Tibial nerve (tissue), 4 donors: ENCODE measurements at regions not wholly inside any gene's neighbourhood (a gene's known extent, or its start where the extent isn't known, plus 50 kb on each side); places are given as distances from the start of the nearest gene placed in this dataset.
A peak's percentile ranks its signal among the peaks of the same experiment; 100 is the strongest.

Experiments used
- DNase-seq, 2 donors: peaks; one replicate each; pipeline ENCODE4 v3.0.0-alpha.2; 2019; ENCODE audit warnings: low spot score in 2 of 2
- H3K27ac ChIP-seq, 4 donors: fragments of 200-600 bp; sonication (generic) in 3 of 4; one replicate each; pipeline ENCODE4 v1.5.1; 2017 to 2019; ENCODE audit warnings: mild to moderate bottlenecking in 1 of 4
- H3K27me3 ChIP-seq, 2 donors: fragments of 200-600 bp; sonication (generic) in 1 of 2; one replicate each; pipeline versions ENCODE4 v1.5.1 to v1.6.0; 2017 to 2019
- H3K36me3 ChIP-seq, 3 donors: fragments of 200-600 bp; sonication (generic); one replicate each; pipeline ENCODE4 v1.5.1; 2018 to 2019
- H3K4me1 ChIP-seq, 4 donors: fragments of 200-600 bp; sonication (generic) in 3 of 4; one replicate each; pipeline ENCODE4 v1.5.1; 2017 to 2019
- H3K4me3 ChIP-seq, 4 donors: fragments of 200-600 bp; sonication (generic) in 3 of 4; one replicate each; pipeline ENCODE4 v1.5.1; 2017 to 2019; ENCODE audit warnings: mild to moderate bottlenecking in 1 of 4, moderate library complexity in 1 of 4
- H3K9me3 ChIP-seq, 4 donors: fragments of 200-600 bp; sonication (generic) in 3 of 4; one replicate each; pipeline ENCODE4 v1.5.1; 2017 to 2019
- EP300 ChIP-seq, 2 donors: sonication (generic); formaldehyde crosslinking; IDR thresholded peaks; one replicate each; pipeline ENCODE4 v1.6.1; 2017; ENCODE audit warnings: antibody characterized with exemption in 2 of 2, mild to moderate bottlenecking in 1 of 2
- POLR2A ChIP-seq, 2 donors: fragments of 450-650 bp; IDR thresholded peaks; one replicate each; pipeline ENCODE4 v1.6.1; 2017; ENCODE audit warnings: antibody characterized with exemption in 2 of 2, mild to moderate bottlenecking in 2 of 2, moderate library complexity in 2 of 2
- WGBS, 2 donors: methylation state at CpG; one replicate each; pipeline ENCODE4 v1.1.5; 2018; 5-methylcytosine and 5-hydroxymethylcytosine counted together
- TF ChIP-seq, protein P1 (sequence below), 5 experiments: fragments of 200-600 bp in 3 of 5; fragments of 450-650 bp in 2 of 5; sonication (generic) in 3 of 5; IDR thresholded peaks; one replicate each; pipeline ENCODE4 v1.5.1; 2016 to 2019; ENCODE audit warnings: antibody characterized with exemption in 5 of 5, mild to moderate bottlenecking in 3 of 5, moderate library complexity in 2 of 5

DNA sequence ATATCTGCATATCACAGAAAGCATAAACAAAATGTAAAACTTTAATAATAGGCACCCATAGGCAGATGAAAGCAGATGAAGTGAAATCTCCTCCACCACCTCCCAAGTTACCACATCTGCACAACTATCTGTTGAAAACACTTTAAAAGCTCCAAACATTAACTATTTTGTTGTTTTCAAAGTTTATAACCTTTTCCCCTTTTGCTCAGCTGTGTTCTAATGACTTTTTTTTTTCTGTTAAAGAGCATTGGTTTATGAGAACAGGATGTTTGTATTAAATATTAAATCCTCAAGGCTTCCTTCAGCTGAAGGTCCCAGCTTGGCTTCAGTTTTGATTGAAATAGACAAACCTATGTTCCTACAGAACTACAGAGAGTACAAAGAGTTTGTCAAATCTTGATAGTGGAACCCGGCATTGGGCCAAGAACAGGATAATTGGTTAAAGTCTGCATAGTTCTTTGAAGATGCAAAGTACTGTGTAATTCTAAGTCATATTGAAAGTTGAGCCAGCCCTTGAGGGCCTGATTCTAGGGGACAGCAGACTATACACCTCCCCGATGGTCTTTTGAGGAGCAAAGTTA lies 255.1 kb upstream of the JAG1 start:
- Histone ChIP-seq H3K36me3 (no peaks in the 10 kb centered on the region), H3K4me1 (peaks cover 0 to 17% (median 5%) of the 10 kb centered on the region in 4 donors), H3K27me3 (no peaks in the 10 kb centered on the region), H3K27ac (peak overlapping the region in 2 of 4 donors; percentile 45 to 74), H3K9me3 (no peaks in the 10 kb centered on the region), H3K4me3 (no peak overlapping the region)
- WGBS, 2 donors, result 51 to 60% methylated on average over 2 of the region's 2 CpGs
- TF ChIP-seq EP300 (IDR thresholded peaks at IDR 0.05) (no peak), POLR2A (IDR thresholded peaks at IDR 0.05) (no peak)
- TF ChIP-seq, protein P1, sequence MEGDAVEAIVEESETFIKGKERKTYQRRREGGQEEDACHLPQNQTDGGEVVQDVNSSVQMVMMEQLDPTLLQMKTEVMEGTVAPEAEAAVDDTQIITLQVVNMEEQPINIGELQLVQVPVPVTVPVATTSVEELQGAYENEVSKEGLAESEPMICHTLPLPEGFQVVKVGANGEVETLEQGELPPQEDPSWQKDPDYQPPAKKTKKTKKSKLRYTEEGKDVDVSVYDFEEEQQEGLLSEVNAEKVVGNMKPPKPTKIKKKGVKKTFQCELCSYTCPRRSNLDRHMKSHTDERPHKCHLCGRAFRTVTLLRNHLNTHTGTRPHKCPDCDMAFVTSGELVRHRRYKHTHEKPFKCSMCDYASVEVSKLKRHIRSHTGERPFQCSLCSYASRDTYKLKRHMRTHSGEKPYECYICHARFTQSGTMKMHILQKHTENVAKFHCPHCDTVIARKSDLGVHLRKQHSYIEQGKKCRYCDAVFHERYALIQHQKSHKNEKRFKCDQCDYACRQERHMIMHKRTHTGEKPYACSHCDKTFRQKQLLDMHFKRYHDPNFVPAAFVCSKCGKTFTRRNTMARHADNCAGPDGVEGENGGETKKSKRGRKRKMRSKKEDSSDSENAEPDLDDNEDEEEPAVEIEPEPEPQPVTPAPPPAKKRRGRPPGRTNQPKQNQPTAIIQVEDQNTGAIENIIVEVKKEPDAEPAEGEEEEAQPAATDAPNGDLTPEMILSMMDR (IDR thresholded peaks at IDR 0.05), result no peak
- DNase-seq, result peak in 1 of 2 donors; percentile 28

DNA sequence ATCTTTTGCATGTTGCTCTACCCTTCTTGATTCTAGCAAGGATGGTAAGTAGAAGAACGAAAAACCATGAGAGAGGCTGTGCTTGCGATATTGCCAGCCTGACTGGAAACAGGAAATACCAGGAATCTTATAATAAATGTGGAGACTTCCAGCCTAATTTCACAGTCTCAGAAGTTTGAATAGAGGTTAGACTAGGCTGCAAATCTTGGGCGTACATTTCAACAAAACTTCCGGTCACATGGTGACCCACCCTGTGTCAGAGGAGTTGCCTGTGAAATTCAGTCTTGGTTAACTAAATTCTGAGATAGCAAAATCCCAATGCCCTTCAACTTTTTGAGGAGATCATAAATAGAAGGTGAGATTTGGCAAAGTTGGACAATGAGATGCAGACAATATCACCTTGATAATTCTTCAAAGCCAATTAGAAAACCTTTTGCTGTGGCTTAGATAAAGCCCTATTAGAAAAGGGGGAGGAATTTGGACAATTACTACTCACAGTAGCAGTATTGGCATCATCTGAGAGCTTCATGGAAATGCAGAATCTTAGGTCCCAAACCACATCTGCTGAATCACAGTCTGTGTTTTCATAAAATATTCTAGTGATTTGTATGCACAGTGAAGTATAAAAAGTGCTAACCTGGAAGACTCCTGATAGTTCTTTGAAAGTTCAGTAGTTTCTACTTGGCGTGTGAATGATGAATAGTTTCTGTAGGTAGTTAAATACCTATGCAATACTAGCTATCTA lies 262.0 kb upstream of the JAG1 start:
- Histone ChIP-seq H3K9me3 (no peaks in the 10 kb centered on the region), H3K4me3 (no peak overlapping the region), H3K27ac (no peak overlapping the region), H3K27me3 (no peaks in the 10 kb centered on the region), H3K4me1 (peaks cover 0 to 4% (median 0%) of the 10 kb centered on the region in 4 donors), H3K36me3 (no peaks in the 10 kb centered on the region)
- TF ChIP-seq POLR2A (IDR thresholded peaks at IDR 0.05), result no peak
- no peak for TF ChIP-seq EP300 (IDR thresholded peaks at IDR 0.05)
- TF ChIP-seq, protein P1 (IDR thresholded peaks at IDR 0.05), result no peak
- no peak for DNase-seq
- WGBS, 2 donors, result 70 to 79% methylated on average over 5 of the region's 5 CpGs

DNA sequence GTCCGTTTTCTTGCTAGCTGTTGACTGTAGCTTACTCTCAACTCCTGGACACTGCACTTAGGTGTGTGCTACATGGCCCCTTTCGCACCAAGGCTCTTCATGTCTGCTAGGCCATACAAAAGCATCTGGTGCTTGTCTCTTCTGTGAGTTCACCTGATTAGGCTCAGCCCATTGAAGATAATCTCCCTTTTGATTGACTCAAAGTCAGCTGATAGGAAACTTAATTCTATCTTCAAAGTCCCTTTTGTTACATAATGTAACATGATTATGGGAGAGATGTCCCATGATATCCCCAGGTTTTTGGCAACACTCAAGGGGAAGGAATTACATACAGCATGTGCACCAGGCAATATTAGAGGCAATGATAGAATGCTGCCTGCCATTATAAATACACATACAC lies 263.0 kb upstream of the JAG1 start:
- DNase-seq, result no peak
- TF ChIP-seq, protein P1 (IDR thresholded peaks at IDR 0.05), result no peak
- no peak for TF ChIP-seq EP300 (IDR thresholded peaks at IDR 0.05)
- TF ChIP-seq POLR2A (IDR thresholded peaks at IDR 0.05), result no peak
- H3K27me3 ChIP-seq, result no peaks in the 10 kb centered on the region
- H3K4me3 ChIP-seq, result no peak overlapping the region
- H3K27ac ChIP-seq, result no peak overlapping the region
- no peaks in the 10 kb centered on the region for H3K9me3 ChIP-seq
- no peaks in the 10 kb centered on the region for H3K36me3 ChIP-seq
- peaks cover 0 to 4% (median 0%) of the 10 kb centered on the region in 4 donors for H3K4me1 ChIP-seq
- WGBS, 2 donors, result 90 to 95% methylated on average over 2 of the region's 2 CpGs

GRCh38 chr20:10939331-10939941 lies 265.6 kb upstream of the JAG1 start:
- Histone ChIP-seq H3K4me1 (peaks cover 0 to 4% (median 0%) of the 10 kb centered on the region in 4 donors), H3K27ac (no peak overlapping the region), H3K27me3 (no peaks in the 10 kb centered on the region), H3K4me3 (no peak overlapping the region), H3K36me3 (no peaks in the 10 kb centered on the region), H3K9me3 (no peaks in the 10 kb centered on the region)
- TF ChIP-seq EP300 (IDR thresholded peaks at IDR 0.05) (no peak), POLR2A (IDR thresholded peaks at IDR 0.05) (no peak)
- TF ChIP-seq, protein P1 (IDR thresholded peaks at IDR 0.05), result no peak
- WGBS, 2 donors, result 95 to 96% methylated on average over 2 of the region's 2 CpGs
- no peak for DNase-seq

GRCh38 chr20:10940941-10941340 lies 267.1 kb upstream of the JAG1 start:
- Histone ChIP-seq H3K27ac (no peak overlapping the region), H3K9me3 (no peaks in the 10 kb centered on the region), H3K27me3 (no peaks in the 10 kb centered on the region), H3K36me3 (no peaks in the 10 kb centered on the region), H3K4me3 (no peak overlapping the region), H3K4me1 (no peaks in the 10 kb centered on the region)
- TF ChIP-seq EP300 (IDR thresholded peaks at IDR 0.05) (no peak), POLR2A (IDR thresholded peaks at IDR 0.05) (no peak)
- TF ChIP-seq, protein P1 (IDR thresholded peaks at IDR 0.05), result no peak
- WGBS, 2 donors, result 87 to 89% methylated on average over 4 of the region's 4 CpGs
- no peak for DNase-seq
